WTC11 (cell line): ENCODE measurements at regions not wholly inside any gene's neighbourhood (a gene's known extent, or its start where the extent isn't known, plus 50 kb on each side); places are given as distances from the start of the nearest gene placed in this dataset.

ENCODE experiments used
- ATAC-seq: fragments of 200-7000 bp; cut with Tn5 transposase; 2 replicates; pipeline ENCODE4 v1.10.0; 2021; ENCODE audit warnings: mild to moderate bottlenecking, moderate library complexity
- CTCF ChIA-PET: fragments of 300-600 bp; sonication (Branson Sonifier 250); formaldehyde crosslinking; loops from one replicate; lab custom pipeline; 2021; ENCODE audit warnings: antibody characterized with exemption; lab: Charles Lee
- POLR2A ChIA-PET: fragments of 350-600 bp; sonication (Branson Sonifier 250); formaldehyde crosslinking; loops from one replicate; lab custom pipeline; 2021; ENCODE audit warnings: antibody characterized with exemption; lab: Charles Lee
- DNase-seq: peaks from one replicate; pipeline ENCODE4 v3.0.0; 2021; ENCODE audit warnings: low spot score
- H3K27ac Mint-ChIP-seq: 2 replicates; pipeline ENCODE4 v1.8.0; 2021; ENCODE audit warnings: mixed read lengths
- H3K27me3 Mint-ChIP-seq: 2 replicates; pipeline ENCODE4 v1.8.0; 2021; ENCODE audit warnings: low read depth, mild to moderate bottlenecking, moderate library complexity, mixed read lengths
- H3K36me3 Mint-ChIP-seq: 2 replicates; pipeline ENCODE4 v1.8.0; 2021; ENCODE audit warnings: mixed read lengths
- H3K4me1 Mint-ChIP-seq: 2 replicates; pipeline ENCODE4 v1.8.0; 2022; ENCODE audit warnings: mixed read lengths
- H3K4me3 Mint-ChIP-seq: 2 replicates; pipeline ENCODE4 v1.8.0; 2021; ENCODE audit warnings: mild to moderate bottlenecking, moderate library complexity, mixed read lengths
- H3K9me3 Mint-ChIP-seq: 2 replicates; pipeline ENCODE4 v1.8.0; 2021; ENCODE audit warnings: mixed read lengths
- AR ChIP-seq: fragments of 250-450 bp; sonication (Bioruptor Pico); IDR thresholded peaks from 2 replicates; pipeline ENCODE4 v1.9.0; 2021; ENCODE audit warnings: mild to moderate bottlenecking
- ATF3 ChIP-seq: sonication (generic); formaldehyde crosslinking; conservative IDR thresholded peaks from 2 replicates; pipeline ENCODE4 v1.8.1; 2022; ENCODE audit warnings: mild to moderate bottlenecking, missing genetic modification reagents
- CREB1 ChIP-seq: sonication (generic); formaldehyde crosslinking; IDR thresholded peaks from 2 replicates; pipeline ENCODE4 v1.8.0; 2023; ENCODE audit warnings: mild to moderate bottlenecking, missing genetic modification reagents
- IRF1 ChIP-seq: sonication (generic); formaldehyde crosslinking; IDR thresholded peaks from 2 replicates; pipeline ENCODE4 v1.8.0; 2023; ENCODE audit warnings: missing genetic modification reagents
- JAZF1 ChIP-seq: fragments of 250-450 bp; sonication (Bioruptor Pico); IDR thresholded peaks from 2 replicates; pipeline ENCODE4 v1.9.0; 2021; ENCODE audit warnings: moderate library complexity, mild to moderate bottlenecking, inconsistent platforms
- MAX ChIP-seq: sonication (generic); formaldehyde crosslinking; IDR thresholded peaks from 2 replicates; pipeline ENCODE4 v1.8.0; 2022; ENCODE audit warnings: mild to moderate bottlenecking, missing genetic modification reagents
- NFYB ChIP-seq: sonication (generic); formaldehyde crosslinking; conservative IDR thresholded peaks from 2 replicates; pipeline ENCODE4 v1.8.0; 2022; ENCODE audit warnings: low read depth, missing genetic modification reagents
- PRRX2 ChIP-seq: fragments of 250-450 bp; sonication (Bioruptor Pico); IDR thresholded peaks from 2 replicates; pipeline ENCODE4 v1.8.0; 2021; ENCODE audit warnings: mild to moderate bottlenecking
- SMAD4 ChIP-seq: sonication (generic); formaldehyde crosslinking; IDR thresholded peaks from 2 replicates; pipeline ENCODE4 v1.8.0; 2022; ENCODE audit warnings: mild to moderate bottlenecking, missing genetic modification reagents
- TEAD1 ChIP-seq: sonication (generic); formaldehyde crosslinking; IDR thresholded peaks from 2 replicates; pipeline ENCODE4 v1.8.0; 2022; ENCODE audit warnings: mild to moderate bottlenecking, missing genetic modification reagents
- TEAD4 ChIP-seq: sonication (generic); formaldehyde crosslinking; IDR thresholded peaks from 2 replicates; pipeline ENCODE4 v1.8.0; 2022; ENCODE audit warnings: mild to moderate bottlenecking, missing genetic modification reagents
- TP53 ChIP-seq: sonication (generic); formaldehyde crosslinking; IDR thresholded peaks from 2 replicates; pipeline ENCODE4 v1.8.1; 2023; ENCODE audit warnings: mild to moderate bottlenecking, missing genetic modification reagents
- ZNF396 ChIP-seq: fragments of 250-450 bp; sonication (Bioruptor Pico); IDR thresholded peaks from 2 replicates; pipeline ENCODE4 v1.8.0; 2021; ENCODE audit warnings: mild to moderate bottlenecking, moderate library complexity, borderline replicate concordance
- ZNF512 ChIP-seq: sonication (generic); formaldehyde crosslinking; IDR thresholded peaks from 2 replicates; pipeline ENCODE4 v1.8.1; 2022; ENCODE audit warnings: missing genetic modification reagents, borderline replicate concordance
- ZNF532 ChIP-seq: fragments of 250-450 bp; sonication (Bioruptor Pico); IDR thresholded peaks from 2 replicates; pipeline ENCODE4 v1.9.0; 2021; ENCODE audit warnings: mild to moderate bottlenecking, borderline replicate concordance
- ZNF671 ChIP-seq: fragments of 250-450 bp; sonication (Bioruptor Pico); IDR thresholded peaks from 2 replicates; pipeline ENCODE4 v1.8.0; 2021; ENCODE audit warnings: mild to moderate bottlenecking

- TF ChIP-seq ZNF532: no peak
- TF ChIP-seq SMAD4 (CRISPR knock-in tag): no peak
- TF ChIP-seq ZNF671 (CRISPR knock-in tag): no peak
Observed at GRCh38 chr4:81573840-81574239, 102.1 kb upstream of the RASGEF1B start (continued).

GRCh38 chr4:81572402-81572801 lies 100.7 kb upstream of the RASGEF1B start:
- ATAC-seq (no peak), DNase-seq (no peak)
- CTCF ChIA-PET: no interaction called here
- Mint-ChIP-seq H3K9me3 (no peaks in the 10 kb centered on the region), H3K27me3 (no peaks in the 10 kb centered on the region), H3K4me1 (peaks cover 36% of the 10 kb centered on the region), H3K4me3 (no peak overlapping the region), H3K27ac (no peak overlapping the region), H3K36me3 (no peaks in the 10 kb centered on the region)
- POLR2A ChIA-PET: no interaction called here
- TF ChIP-seq NFYB (CRISPR knock-in tag) (no peak), TEAD1 (CRISPR knock-in tag) (no peak), ZNF396 (CRISPR knock-in tag) (no peak), IRF1 (CRISPR knock-in tag) (no peak), ATF3 (CRISPR knock-in tag) (no peak), AR (CRISPR knock-in tag) (no peak), CREB1 (CRISPR knock-in tag) (no peak), JAZF1 (CRISPR knock-in tag) (no peak), TP53 (CRISPR knock-in tag) (no peak), PRRX2 (CRISPR knock-in tag) (no peak), TEAD4 (CRISPR knock-in tag) (no peak), ZNF512 (CRISPR knock-in tag) (no peak), MAX (CRISPR knock-in tag) (no peak)
